ENCODE measurements at regions not wholly inside any gene's neighbourhood (a gene's known extent, or its start where the extent isn't known, plus 50 kb on each side); places are given as distances from the start of the nearest gene placed in this dataset.

DNA sequence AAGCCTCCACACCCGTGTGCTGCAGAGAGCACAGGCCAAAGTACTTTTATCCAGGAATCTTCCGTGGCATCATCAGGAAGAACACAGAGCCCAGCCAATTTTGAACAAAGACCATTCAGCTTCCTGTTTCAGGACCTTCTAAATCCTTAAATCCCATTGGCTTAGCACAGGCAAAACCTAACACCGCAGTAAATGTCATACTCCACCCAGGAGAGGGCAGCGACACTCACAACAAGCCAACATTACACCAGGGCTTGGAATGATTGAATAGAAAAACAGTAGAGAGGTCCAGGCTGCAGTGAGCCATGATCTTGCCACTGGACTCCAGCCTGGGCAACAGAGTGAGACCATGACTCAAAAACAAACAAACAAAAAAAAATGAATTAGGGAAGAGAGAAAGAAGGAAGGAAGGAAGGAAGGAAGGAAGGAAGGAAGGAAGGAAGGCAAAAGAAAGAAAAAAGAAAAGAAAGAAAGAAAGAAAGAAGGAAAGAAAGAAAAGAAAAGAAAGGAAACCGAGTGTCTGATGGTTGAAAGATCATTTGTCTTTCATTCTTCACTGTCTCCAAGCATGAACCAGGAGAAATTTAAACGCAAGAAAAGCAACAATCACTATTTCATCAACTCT is 144.6 kb upstream of the SATB2 start:
- H3K9me3 ChIP-seq (ENCODE audit: control insufficient read depth in 2 of 2, low read length in 2 of 2) = no peaks in the 10 kb centered on the region
- no peak overlapping the region for H3K4me3 ChIP-seq (ENCODE audit: low read length in 2 of 2)
- no peaks in the 10 kb centered on the region for H3K4me1 ChIP-seq (ENCODE audit: control insufficient read depth in 2 of 2, insufficient read depth in 2 of 2, low read length in 2 of 2)
- H3K27me3 ChIP-seq (ENCODE audit: control insufficient read depth in 2 of 2, insufficient read depth in 2 of 2, low read length in 2 of 2) = no peaks in the 10 kb centered on the region
- H3K27ac ChIP-seq (ENCODE audit: low read depth in 2 of 2, low read length in 2 of 2) = no peak overlapping the region
- H3K9ac ChIP-seq (ENCODE audit: low read depth in 1 of 2, low read length in 2 of 2) = no peak overlapping the region
- no peaks in the 10 kb centered on the region for H3K36me3 ChIP-seq (ENCODE audit: control insufficient read depth in 2 of 2, insufficient read depth in 2 of 2, low read length in 2 of 2)

DNA sequence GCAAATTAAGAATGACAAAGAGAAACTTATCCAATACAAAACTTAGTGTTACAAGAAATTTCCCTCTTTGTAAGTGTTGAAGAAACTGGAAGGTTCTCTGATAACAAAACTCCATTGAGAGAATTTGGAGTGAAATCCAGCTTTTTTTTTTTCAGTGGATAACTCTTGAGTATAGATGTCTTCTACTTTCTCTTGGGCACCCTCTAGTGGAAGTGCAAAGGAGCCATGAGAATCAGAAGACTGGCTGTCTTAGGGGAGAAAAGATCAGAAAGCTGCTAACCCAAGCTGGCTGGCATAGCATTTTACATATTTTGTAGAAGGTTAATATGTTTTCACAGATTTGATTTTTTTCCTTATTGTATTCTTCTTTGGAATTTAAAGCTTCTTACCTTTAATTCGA is 138.8 kb upstream of the SATB2 start:
- no peaks in the 10 kb centered on the region for H3K9me3 ChIP-seq (ENCODE audit: control insufficient read depth in 2 of 2, low read length in 2 of 2)
- H3K9ac ChIP-seq (ENCODE audit: low read depth in 1 of 2, low read length in 2 of 2) = no peak overlapping the region
- H3K27me3 ChIP-seq (ENCODE audit: control insufficient read depth in 2 of 2, insufficient read depth in 2 of 2, low read length in 2 of 2) = no peaks in the 10 kb centered on the region
- H3K4me1 ChIP-seq (ENCODE audit: control insufficient read depth in 2 of 2, insufficient read depth in 2 of 2, low read length in 2 of 2) = no peaks in the 10 kb centered on the region
- H3K27ac ChIP-seq (ENCODE audit: low read depth in 2 of 2, low read length in 2 of 2) = no peak overlapping the region
- no peak overlapping the region for H3K4me3 ChIP-seq (ENCODE audit: low read length in 2 of 2)
- H3K36me3 ChIP-seq (ENCODE audit: control insufficient read depth in 2 of 2, insufficient read depth in 2 of 2, low read length in 2 of 2) = no peaks in the 10 kb centered on the region

- H3K9ac ChIP-seq (ENCODE audit: low read depth in 1 of 2, low read length in 2 of 2) = no peak overlapping the region
- H3K4me1 ChIP-seq (ENCODE audit: control insufficient read depth in 2 of 2, insufficient read depth in 2 of 2, low read length in 2 of 2) = no peaks in the 10 kb centered on the region
- H3K27ac ChIP-seq (ENCODE audit: low read depth in 2 of 2, low read length in 2 of 2) = no peak overlapping the region
Observed at GRCh38 chr2:199594443-199594842, 136.7 kb upstream of the SATB2 start.

DNA sequence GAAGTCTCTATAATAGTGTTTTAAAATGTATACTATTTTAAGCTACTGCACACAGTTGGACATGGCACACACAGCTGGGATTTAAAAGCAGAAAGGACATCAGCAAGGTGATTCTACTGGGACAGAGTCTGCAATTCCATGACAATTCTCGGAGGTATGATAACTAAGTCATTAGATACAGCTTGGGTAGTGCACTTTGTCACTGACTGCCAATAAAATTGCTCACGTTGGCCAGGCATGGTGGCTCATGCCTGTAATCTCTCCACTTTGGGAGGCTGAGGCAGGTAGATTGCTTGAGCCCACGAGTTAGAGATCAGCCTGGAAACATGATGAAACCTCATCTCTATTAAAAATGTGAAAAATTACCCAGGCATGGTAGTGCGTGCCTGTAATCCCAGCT is 134.1 kb upstream of the SATB2 start:
- H3K27me3 ChIP-seq (ENCODE audit: control insufficient read depth in 2 of 2, insufficient read depth in 2 of 2, low read length in 2 of 2) = no peaks in the 10 kb centered on the region

More at GRCh38 chr2:199594443-199594842, 136.7 kb upstream of the SATB2 start:
- Histone ChIP-seq H3K27me3 (ENCODE audit: control insufficient read depth in 2 of 2, insufficient read depth in 2 of 2, low read length in 2 of 2) (no peaks in the 10 kb centered on the region), H3K9me3 (ENCODE audit: control insufficient read depth in 2 of 2, low read length in 2 of 2) (no peaks in the 10 kb centered on the region), H3K36me3 (ENCODE audit: control insufficient read depth in 2 of 2, insufficient read depth in 2 of 2, low read length in 2 of 2) (no peaks in the 10 kb centered on the region), H3K4me3 (ENCODE audit: low read length in 2 of 2) (no peak overlapping the region)

GRCh38 chr2:199590321-199591203 is 132.8 kb upstream of the SATB2 start:
- Histone ChIP-seq H3K27me3 (ENCODE audit: control insufficient read depth in 2 of 2, insufficient read depth in 2 of 2, low read length in 2 of 2) (no peaks in the 10 kb centered on the region), H3K27ac (ENCODE audit: low read depth in 2 of 2, low read length in 2 of 2) (no peak overlapping the region), H3K4me3 (ENCODE audit: low read length in 2 of 2) (no peak overlapping the region), H3K9ac (ENCODE audit: low read depth in 1 of 2, low read length in 2 of 2) (no peak overlapping the region), H3K9me3 (ENCODE audit: control insufficient read depth in 2 of 2, low read length in 2 of 2) (no peaks in the 10 kb centered on the region), H3K4me1 (ENCODE audit: control insufficient read depth in 2 of 2, insufficient read depth in 2 of 2, low read length in 2 of 2) (no peaks in the 10 kb centered on the region), H3K36me3 (ENCODE audit: control insufficient read depth in 2 of 2, insufficient read depth in 2 of 2, low read length in 2 of 2) (no peaks in the 10 kb centered on the region)

More for the DNA sequence above, 134.1 kb upstream of the SATB2 start:
- no peak overlapping the region for H3K9ac ChIP-seq (ENCODE audit: low read depth in 1 of 2, low read length in 2 of 2)
- no peaks in the 10 kb centered on the region for H3K9me3 ChIP-seq (ENCODE audit: control insufficient read depth in 2 of 2, low read length in 2 of 2)
- H3K4me1 ChIP-seq (ENCODE audit: control insufficient read depth in 2 of 2, insufficient read depth in 2 of 2, low read length in 2 of 2) = no peaks in the 10 kb centered on the region
- H3K27ac ChIP-seq (ENCODE audit: low read depth in 2 of 2, low read length in 2 of 2) = no peak overlapping the region
- no peaks in the 10 kb centered on the region for H3K36me3 ChIP-seq (ENCODE audit: control insufficient read depth in 2 of 2, insufficient read depth in 2 of 2, low read length in 2 of 2)
- no peak overlapping the region for H3K4me3 ChIP-seq (ENCODE audit: low read length in 2 of 2)

DNA sequence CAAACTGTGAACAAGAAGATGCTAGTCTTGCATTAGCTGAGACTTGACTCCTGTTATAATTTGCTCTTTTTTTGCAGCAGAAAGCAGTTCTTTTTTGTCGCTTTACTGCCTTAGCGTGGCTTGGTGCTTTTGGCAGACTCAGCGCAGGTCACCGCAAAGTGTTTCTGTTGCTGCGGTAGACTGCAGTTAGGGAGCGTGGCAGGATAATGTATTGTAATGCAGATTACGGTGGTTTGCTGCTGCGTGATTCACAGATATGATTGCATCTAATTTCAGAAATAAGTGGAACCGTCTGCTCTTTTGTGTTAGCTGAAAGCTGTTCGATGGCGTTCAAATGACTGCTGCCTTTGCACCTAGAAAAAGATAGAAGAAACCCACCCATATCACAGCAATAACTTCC is 131.6 kb upstream of the SATB2 start:
- Histone ChIP-seq H3K9ac (ENCODE audit: low read depth in 1 of 2, low read length in 2 of 2) (no peak overlapping the region), H3K4me3 (ENCODE audit: low read length in 2 of 2) (no peak overlapping the region), H3K36me3 (ENCODE audit: control insufficient read depth in 2 of 2, insufficient read depth in 2 of 2, low read length in 2 of 2) (no peaks in the 10 kb centered on the region), H3K9me3 (ENCODE audit: control insufficient read depth in 2 of 2, low read length in 2 of 2) (no peaks in the 10 kb centered on the region), H3K27me3 (ENCODE audit: control insufficient read depth in 2 of 2, insufficient read depth in 2 of 2, low read length in 2 of 2) (no peaks in the 10 kb centered on the region), H3K27ac (ENCODE audit: low read depth in 2 of 2, low read length in 2 of 2) (no peak overlapping the region), H3K4me1 (ENCODE audit: control insufficient read depth in 2 of 2, insufficient read depth in 2 of 2, low read length in 2 of 2) (no peaks in the 10 kb centered on the region)

GRCh38 chr2:199588054-199588453 is 130.3 kb upstream of the SATB2 start:
- Histone ChIP-seq H3K27ac (ENCODE audit: low read depth in 2 of 2, low read length in 2 of 2) (no peak overlapping the region), H3K4me3 (ENCODE audit: low read length in 2 of 2) (no peak overlapping the region), H3K27me3 (ENCODE audit: control insufficient read depth in 2 of 2, insufficient read depth in 2 of 2, low read length in 2 of 2) (no peaks in the 10 kb centered on the region), H3K36me3 (ENCODE audit: control insufficient read depth in 2 of 2, insufficient read depth in 2 of 2, low read length in 2 of 2) (no peaks in the 10 kb centered on the region), H3K9me3 (ENCODE audit: control insufficient read depth in 2 of 2, low read length in 2 of 2) (no peaks in the 10 kb centered on the region), H3K4me1 (ENCODE audit: control insufficient read depth in 2 of 2, insufficient read depth in 2 of 2, low read length in 2 of 2) (no peaks in the 10 kb centered on the region), H3K9ac (ENCODE audit: low read depth in 1 of 2, low read length in 2 of 2) (no peak overlapping the region)

DNA sequence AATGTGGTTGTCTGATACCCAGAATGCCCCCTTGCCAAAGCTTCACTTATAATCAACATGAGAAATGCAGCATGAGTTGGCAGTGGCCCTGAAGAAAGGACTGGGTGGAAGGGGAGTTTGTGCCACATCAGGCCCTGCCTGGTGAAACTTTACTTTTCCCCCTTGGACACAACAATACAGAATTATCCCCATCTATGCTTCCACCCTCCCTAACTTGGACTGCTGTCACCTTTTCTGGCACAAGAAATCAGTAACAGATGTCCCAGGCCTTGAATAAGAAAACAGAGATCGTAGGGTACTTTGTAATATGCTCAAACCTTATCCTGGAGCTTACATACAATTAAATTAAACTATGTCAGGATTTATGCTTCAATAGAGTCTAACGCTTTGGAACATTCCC is 128.9 kb upstream of the SATB2 start:
- Histone ChIP-seq H3K4me3 (ENCODE audit: low read length in 2 of 2) (no peak overlapping the region), H3K27ac (ENCODE audit: low read depth in 2 of 2, low read length in 2 of 2) (no peak overlapping the region), H3K4me1 (ENCODE audit: control insufficient read depth in 2 of 2, insufficient read depth in 2 of 2, low read length in 2 of 2) (no peaks in the 10 kb centered on the region), H3K36me3 (ENCODE audit: control insufficient read depth in 2 of 2, insufficient read depth in 2 of 2, low read length in 2 of 2) (no peaks in the 10 kb centered on the region), H3K27me3 (ENCODE audit: control insufficient read depth in 2 of 2, insufficient read depth in 2 of 2, low read length in 2 of 2) (no peaks in the 10 kb centered on the region), H3K9ac (ENCODE audit: low read depth in 1 of 2, low read length in 2 of 2) (no peak overlapping the region), H3K9me3 (ENCODE audit: control insufficient read depth in 2 of 2, low read length in 2 of 2) (no peaks in the 10 kb centered on the region)

DNA sequence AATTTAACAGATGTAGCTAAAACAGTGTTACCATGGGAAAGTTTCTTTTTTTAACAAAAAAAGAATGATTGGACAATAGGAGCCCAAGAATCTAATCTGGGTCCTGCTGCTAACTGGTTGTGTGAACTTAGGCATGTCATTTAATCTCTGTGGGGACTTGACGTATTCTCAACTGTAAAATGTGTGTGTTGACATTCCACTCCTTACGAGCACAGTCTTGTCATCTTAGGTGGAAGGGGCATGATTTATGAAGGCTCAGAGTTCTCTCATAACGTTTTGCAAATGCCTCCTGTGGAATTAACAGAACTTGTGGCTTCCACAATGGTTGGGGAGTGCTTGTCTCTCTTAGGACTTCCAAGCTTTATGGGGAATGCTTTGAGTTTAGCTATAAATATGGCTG is 125.9 kb upstream of the SATB2 start:
- Histone ChIP-seq H3K9me3 (ENCODE audit: control insufficient read depth in 2 of 2, low read length in 2 of 2) (no peaks in the 10 kb centered on the region), H3K9ac (ENCODE audit: low read depth in 1 of 2, low read length in 2 of 2) (no peak overlapping the region), H3K27me3 (ENCODE audit: control insufficient read depth in 2 of 2, insufficient read depth in 2 of 2, low read length in 2 of 2) (no peaks in the 10 kb centered on the region), H3K27ac (ENCODE audit: low read depth in 2 of 2, low read length in 2 of 2) (no peak overlapping the region), H3K4me1 (ENCODE audit: control insufficient read depth in 2 of 2, insufficient read depth in 2 of 2, low read length in 2 of 2) (no peaks in the 10 kb centered on the region), H3K36me3 (ENCODE audit: control insufficient read depth in 2 of 2, insufficient read depth in 2 of 2, low read length in 2 of 2) (no peaks in the 10 kb centered on the region), H3K4me3 (ENCODE audit: low read length in 2 of 2) (no peak overlapping the region)

GRCh38 chr2:199581935-199582360 is 124.2 kb upstream of the SATB2 start:
- Histone ChIP-seq H3K27me3 (ENCODE audit: control insufficient read depth in 2 of 2, insufficient read depth in 2 of 2, low read length in 2 of 2) (no peaks in the 10 kb centered on the region), H3K9me3 (ENCODE audit: control insufficient read depth in 2 of 2, low read length in 2 of 2) (no peaks in the 10 kb centered on the region), H3K36me3 (ENCODE audit: control insufficient read depth in 2 of 2, insufficient read depth in 2 of 2, low read length in 2 of 2) (no peaks in the 10 kb centered on the region), H3K4me3 (ENCODE audit: low read length in 2 of 2) (peak overlapping the region in 1 of 2 donors; percentile 34), H3K27ac (ENCODE audit: low read depth in 2 of 2, low read length in 2 of 2) (no peak overlapping the region), H3K9ac (ENCODE audit: low read depth in 1 of 2, low read length in 2 of 2) (no peak overlapping the region), H3K4me1 (ENCODE audit: control insufficient read depth in 2 of 2, insufficient read depth in 2 of 2, low read length in 2 of 2) (no peaks in the 10 kb centered on the region)
